HepG2 (cell line): ENCODE measurements at regions not wholly inside any gene's neighbourhood (a gene's known extent, or its start where the extent isn't known, plus 50 kb on each side); places are given as distances from the start of the nearest gene placed in this dataset.

Experiments
- ATAC-seq: fragments of 200-7000 bp; cut with Tn5 transposase; 3 replicates; pipeline ENCODE4 v1.9.1; 2020; ENCODE audit warnings: mild to moderate bottlenecking, moderate library complexity
- BruUV-seq: library from RNA; stranded (reverse); fragments of 400-500 nt; replicated peaks from 2 replicates; lab custom pipeline; 2021; lab: Mats Ljungman, UMichigan
- CTCF ChIA-PET: fragments of 300-600 bp; formaldehyde crosslinking; extraction: SDS; loops from one replicate; lab custom pipeline; 2021; ENCODE audit warnings: low total read pairs, inconsistent platforms, low intra/inter-chr PET ratio; lab: Yijun Ruan, JAX
- POLR2A ChIA-PET: fragments of 350-600 bp; sonication (Branson Sonifier 250); formaldehyde crosslinking; loops from one replicate; lab custom pipeline; 2020; ENCODE audit warnings: antibody characterized with exemption, inconsistent platforms; lab: Yijun Ruan, JAX
- DNase-seq: peaks from one replicate; pipeline ENCODE4 v3.0.0-alpha.2; 2015; ENCODE audit warnings: low spot score
- FAIRE-seq: peaks from 3 replicates; lab custom pipeline; 2011; peaks lifted over from hg19 to GRCh38; lab: Jason Lieb, UNC
- H2AFZ ChIP-seq: one replicate; pipeline ENCODE4 v1.6.1; 2011; ENCODE audit warnings: low read length, inconsistent platforms
- H3K27ac ChIP-seq: fragments of 300-600 bp; 3 replicates; pipeline ENCODE4 v1.8.0; 2011; ENCODE audit warnings: mixed run types, mild to moderate bottlenecking, mixed read lengths, low read length, inconsistent platforms; ENCODE audit not compliant: insufficient read depth; ENCODE audit errors: extremely low read length
- H3K27me3 ChIP-seq, 2 experiments: fragments of 200-600 bp in 1 of 2; 2 replicates in 1 of 2; 3 replicates in 1 of 2; pipeline versions ENCODE4 v1.6.0 to v1.8.0; 2011; ENCODE audit warnings: low read length in 2 of 2, mild to moderate bottlenecking in 2 of 2, moderate library complexity in 2 of 2, inconsistent platforms in 1 of 2; ENCODE audit not compliant: insufficient read depth in 2 of 2, control insufficient read depth in 1 of 2
- H3K36me3 ChIP-seq, 2 experiments: fragments of 200-600 bp in 1 of 2; replicated peaks in 1 of 2; 2 replicates in 1 of 2; 3 replicates in 1 of 2; pipeline versions ENCODE4 v1.5.1 to v1.8.0; 2011; ENCODE audit warnings: low read length in 2 of 2, inconsistent platforms in 1 of 2; ENCODE audit not compliant: insufficient read depth in 2 of 2, control insufficient read depth in 1 of 2
- H3K4me1 ChIP-seq: 2 replicates; pipeline ENCODE4 v1.5.1; 2012; ENCODE audit warnings: low read length, inconsistent platforms; ENCODE audit not compliant: insufficient read depth
- H3K4me2 ChIP-seq: 2 replicates; pipeline ENCODE4 v1.6.0; 2011; ENCODE audit warnings: low read depth, low read length, inconsistent platforms
- H3K4me3 ChIP-seq, 3 experiments: fragments of 200-600 bp in 1 of 3; sonication (generic), shearing (Covaris generic) in 1 of 3; replicated peaks in 1 of 3; 2 replicates each; pipeline ENCODE4 v1.5.1; 2011 to 2016; ENCODE audit warnings: low read length in 3 of 3, inconsistent platforms in 2 of 3, low read depth in 2 of 3, mild to moderate bottlenecking in 2 of 3, control low read depth in 1 of 3, mixed read lengths in 1 of 3; ENCODE audit not compliant: insufficient read depth in 1 of 3
- H3K79me2 ChIP-seq: one replicate; pipeline ENCODE4 v1.6.1; 2011; ENCODE audit warnings: low read length, inconsistent platforms; ENCODE audit not compliant: insufficient read depth
- H3K9ac ChIP-seq: 2 replicates; pipeline ENCODE4 v1.6.0; 2011; ENCODE audit warnings: mild to moderate bottlenecking, low read depth, low read length, inconsistent platforms; ENCODE audit not compliant: insufficient read depth
- H3K9me3 ChIP-seq: 2 replicates; pipeline ENCODE4 v1.5.1; 2012; ENCODE audit warnings: mild to moderate bottlenecking, low read length
- H4K20me1 ChIP-seq: 2 replicates; pipeline ENCODE4 v1.6.0; 2011; ENCODE audit warnings: inconsistent platforms, mild to moderate bottlenecking, low read length, moderate library complexity; ENCODE audit not compliant: insufficient read depth
- ARNT ChIP-seq: fragments of 450-650 bp; IDR thresholded peaks from 2 replicates; pipeline ENCODE4 v1.6.1; 2017
- CEBPB ChIP-seq: IDR thresholded peaks from 2 replicates; pipeline ENCODE4 v1.6.1; 2011; ENCODE audit warnings: low read depth, low read length, improper control_type of control experiment, borderline replicate concordance
- ELF4 ChIP-seq: sonication (generic); formaldehyde crosslinking; IDR thresholded peaks from 2 replicates; pipeline ENCODE4 v1.5.0; 2020; ENCODE audit warnings: missing genetic modification reagents, mild to moderate bottlenecking, moderate library complexity, borderline replicate concordance
- HHEX ChIP-seq: IDR thresholded peaks from 2 replicates; pipeline ENCODE4 v1.6.1; 2016; ENCODE audit warnings: control low read depth
- KAT7 ChIP-seq: IDR thresholded peaks from 2 replicates; pipeline ENCODE4 v1.6.1; 2018; ENCODE audit warnings: borderline replicate concordance, missing compliant biosample characterization
- KDM5B ChIP-seq: sonication (generic); formaldehyde crosslinking; IDR thresholded peaks from 2 replicates; pipeline ENCODE4 v1.4.0; 2020; ENCODE audit warnings: missing genetic modification reagents, mild to moderate bottlenecking, borderline replicate concordance
- MATR3 ChIP-seq: sonication (generic); formaldehyde crosslinking; IDR thresholded peaks from 2 replicates; pipeline ENCODE4 v1.4.0; 2020; ENCODE audit warnings: missing genetic modification reagents
- PHF5A ChIP-seq: IDR thresholded peaks from one replicate; pipeline ENCODE4 v1.6.1; 2018; ENCODE audit warnings: low read depth, missing genetic modification reagents; ENCODE audit not compliant: unreplicated experiment
- PTBP1 ChIP-seq: fragments of 200-400 bp; formaldehyde crosslinking; IDR thresholded peaks from 2 replicates; pipeline ENCODE4 v1.6.1; 2018; ENCODE audit warnings: low read length, low read depth; ENCODE audit not compliant: poor library complexity, severe bottlenecking
- RBM22 ChIP-seq: fragments of 200-400 bp; formaldehyde crosslinking; optimal IDR thresholded peaks from 2 replicates; pipeline ENCODE3; 2017; ENCODE audit warnings: mild to moderate bottlenecking, low read length, moderate library complexity
- RFX1 ChIP-seq: fragments of 450-650 bp; IDR thresholded peaks from 2 replicates; pipeline ENCODE4 v1.6.1; 2017
- RFX3 ChIP-seq: IDR thresholded peaks from 2 replicates; pipeline ENCODE4 v1.6.1; 2016; ENCODE audit warnings: missing biosample characterization, missing genetic modification reagents
- SP140L ChIP-seq: sonication (generic); formaldehyde crosslinking; IDR thresholded peaks from 2 replicates; pipeline ENCODE4 v1.4.0; 2020; ENCODE audit warnings: missing genetic modification reagents, borderline replicate concordance
- STAT5B ChIP-seq: sonication (generic); formaldehyde crosslinking; IDR thresholded peaks from 2 replicates; pipeline ENCODE4 v1.4.0; 2020; ENCODE audit warnings: missing genetic modification reagents
- ZNF260 ChIP-seq: sonication (generic); formaldehyde crosslinking; IDR thresholded peaks from 2 replicates; pipeline ENCODE4 v1.4.0; 2020; ENCODE audit warnings: missing genetic modification reagents, low read depth, mild to moderate bottlenecking, borderline replicate concordance
- ZNF335 ChIP-seq: sonication (generic); formaldehyde crosslinking; IDR thresholded peaks from 2 replicates; pipeline ENCODE4 v1.4.0; 2020; ENCODE audit warnings: missing genetic modification reagents
- ZNF441 ChIP-seq: sonication (generic); formaldehyde crosslinking; IDR thresholded peaks from 2 replicates; pipeline ENCODE4 v1.7.0; 2021; ENCODE audit warnings: missing genetic modification reagents, borderline replicate concordance
- ZNF530 ChIP-seq: sonication (generic); formaldehyde crosslinking; IDR thresholded peaks from 2 replicates; pipeline ENCODE4 v1.5.0; 2020; ENCODE audit warnings: low read depth, mild to moderate bottlenecking, missing genetic modification reagents
- ZNF549 ChIP-seq: sonication (generic); formaldehyde crosslinking; IDR thresholded peaks from 2 replicates; pipeline ENCODE4 v1.5.0; 2020; ENCODE audit warnings: missing genetic modification reagents
- ZNF557 ChIP-seq: sonication (generic); formaldehyde crosslinking; IDR thresholded peaks from 2 replicates; pipeline ENCODE4 v1.4.0; 2020; ENCODE audit warnings: missing genetic modification reagents
- ZNF569 ChIP-seq: sonication (generic); formaldehyde crosslinking; IDR thresholded peaks from 2 replicates; pipeline ENCODE4 v1.5.0; 2020; ENCODE audit warnings: mild to moderate bottlenecking, missing genetic modification reagents, moderate library complexity, borderline replicate concordance
- ZNF570 ChIP-seq: sonication (generic); formaldehyde crosslinking; IDR thresholded peaks from 2 replicates; pipeline ENCODE4 v1.4.0; 2020; ENCODE audit warnings: mild to moderate bottlenecking, missing genetic modification reagents, borderline replicate concordance
- ZNF615 ChIP-seq: sonication (generic); formaldehyde crosslinking; IDR thresholded peaks from 2 replicates; pipeline ENCODE4 v1.5.0; 2020; ENCODE audit warnings: mild to moderate bottlenecking, missing genetic modification reagents, borderline replicate concordance
- ZNF670 ChIP-seq: sonication (generic); formaldehyde crosslinking; IDR thresholded peaks from 2 replicates; pipeline ENCODE4 v1.8.0; 2022; ENCODE audit warnings: mild to moderate bottlenecking, missing genetic modification reagents, borderline replicate concordance
- WGBS: methylation state at CpG from one replicate; pipeline ENCODE4 v1.1.6; 2017; ENCODE audit warnings: low lambda C conversion rate; 5-methylcytosine and 5-hydroxymethylcytosine counted together
- in situ Hi-C: cut with HindIII; loops from 2 replicates; pipeline ENCODE4 v1.10.0; 2017; ENCODE audit warnings: low pct_unique_long_range_greater_than_20kb; ENCODE audit not compliant: extremely low pct_ligation_motif_present
- intact Hi-C: fragments of 100-400 bp; cut with micrococcal nuclease; formaldehyde crosslinking; loops from one replicate; pipeline ENCODE4 v1.10.0; 2022; ENCODE audit not compliant: unreplicated experiment
- TF ChIP-seq, protein P1 (sequence below): sonication (generic); formaldehyde crosslinking; IDR thresholded peaks from 2 replicates; pipeline ENCODE4 v1.5.1; 2020; ENCODE audit warnings: missing genetic modification reagents, mild to moderate bottlenecking, borderline replicate concordance
- TF ChIP-seq, protein P2 (sequence below): sonication (generic); formaldehyde crosslinking; IDR thresholded peaks from 2 replicates; pipeline ENCODE4 v1.5.0; 2020; ENCODE audit warnings: missing genetic modification reagents, mild to moderate bottlenecking, borderline replicate concordance
- TF ChIP-seq, protein P3 (sequence below), 2 experiments: fragments of 450-650 bp in 1 of 2; sonication (generic) in 1 of 2; formaldehyde crosslinking; IDR thresholded peaks; 2 replicates each; pipeline versions ENCODE4 v1.5.0 to v1.8.0; 2020 to 2022; ENCODE audit warnings: mild to moderate bottlenecking in 1 of 2, missing genetic modification reagents in 1 of 2

DNA sequence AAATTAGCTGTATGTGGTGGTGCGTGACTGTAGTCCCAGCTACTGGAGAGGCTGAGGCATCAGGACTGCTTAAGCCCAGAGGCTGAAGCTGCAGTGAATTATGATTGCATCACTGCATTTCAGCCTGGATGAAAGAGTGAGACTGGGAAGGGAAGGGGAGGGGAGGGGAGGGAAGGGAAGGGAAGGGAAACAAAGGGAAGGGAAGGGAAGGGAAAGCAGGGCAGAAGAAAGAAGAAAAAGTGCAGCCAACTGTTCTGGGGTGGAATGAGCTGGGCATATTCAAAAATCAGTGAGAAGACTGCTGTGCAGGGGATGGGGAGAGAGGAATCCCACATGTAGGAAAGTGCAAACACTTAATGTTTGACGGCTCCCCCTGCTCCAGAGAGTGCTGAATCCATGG lies 905.5 kb downstream of the UQCRFS1 start (continued):
- TF ChIP-seq, protein P1, sequence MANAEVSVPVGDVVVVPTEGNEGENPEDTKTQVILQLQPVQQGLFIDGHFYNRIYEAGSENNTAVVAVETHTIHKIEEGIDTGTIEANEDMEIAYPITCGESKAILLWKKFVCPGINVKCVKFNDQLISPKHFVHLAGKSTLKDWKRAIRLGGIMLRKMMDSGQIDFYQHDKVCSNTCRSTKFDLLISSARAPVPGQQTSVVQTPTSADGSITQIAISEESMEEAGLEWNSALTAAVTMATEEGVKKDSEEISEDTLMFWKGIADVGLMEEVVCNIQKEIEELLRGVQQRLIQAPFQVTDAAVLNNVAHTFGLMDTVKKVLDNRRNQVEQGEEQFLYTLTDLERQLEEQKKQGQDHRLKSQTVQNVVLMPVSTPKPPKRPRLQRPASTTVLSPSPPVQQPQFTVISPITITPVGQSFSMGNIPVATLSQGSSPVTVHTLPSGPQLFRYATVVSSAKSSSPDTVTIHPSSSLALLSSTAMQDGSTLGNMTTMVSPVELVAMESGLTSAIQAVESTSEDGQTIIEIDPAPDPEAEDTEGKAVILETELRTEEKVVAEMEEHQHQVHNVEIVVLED: no peak
- TF ChIP-seq ZNF670: no peak
- TF ChIP-seq STAT5B (CRISPR knock-in tag): no peak
- TF ChIP-seq SP140L: no peak
- TF ChIP-seq ZNF570: no peak
- TF ChIP-seq KDM5B: no peak
- no peak for TF ChIP-seq ZNF441 (CRISPR knock-in tag)
- no peak for TF ChIP-seq ZNF530 (CRISPR knock-in tag)
- TF ChIP-seq RBM22: no peak
- no peak for TF ChIP-seq ARNT
- no peak for TF ChIP-seq RFX3

DNA sequence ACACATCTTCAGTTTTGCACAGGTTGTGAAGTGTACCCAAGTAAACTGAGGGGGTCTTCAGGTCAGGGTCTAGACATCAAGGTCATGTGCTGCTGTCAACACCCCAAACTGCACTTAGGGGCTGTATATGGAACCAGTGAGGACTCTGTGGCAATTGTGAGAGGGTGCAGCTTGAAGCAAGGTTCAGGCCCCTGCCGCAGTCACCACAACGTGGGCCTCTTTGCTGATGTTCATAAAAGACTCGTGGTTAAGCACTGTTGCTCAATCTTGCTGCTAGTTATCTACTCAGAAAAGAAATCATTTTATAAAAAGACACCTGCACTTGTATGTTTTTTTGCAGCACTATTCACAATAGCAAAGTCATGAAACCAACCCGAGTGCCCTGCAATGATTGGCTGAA lies 907.4 kb downstream of the UQCRFS1 start:
- ATAC-seq: no peak
- H4K20me1 ChIP-seq: no peaks in the 10 kb centered on the region
- intact Hi-C loops (no loop called here), in situ Hi-C loops (no loop called here)
- ChIA-PET CTCF (no interaction called here), POLR2A (no interaction called here)
- DNase-seq: no peak
- H3K36me3 ChIP-seq: no peaks in the 10 kb centered on the region
- peaks cover 96% of the 10 kb centered on the region for H3K9me3 ChIP-seq
- no peak overlapping the region for H3K27ac ChIP-seq
- no peak overlapping the region for H3K4me3 ChIP-seq
- WGBS: 2% methylated on average over 4 of the region's 4 CpGs
- no TSS peak for BruUV-seq
- no peaks in the 10 kb centered on the region for H3K79me2 ChIP-seq
- FAIRE-seq: no peak
- no peaks in the 10 kb centered on the region for H3K4me1 ChIP-seq
- H2AFZ ChIP-seq: no peak overlapping the region
- H3K9ac ChIP-seq: no peak overlapping the region
- H3K4me2 ChIP-seq: no peak overlapping the region
- no peaks in the 10 kb centered on the region for H3K27me3 ChIP-seq
- TF ChIP-seq ZNF557 (no peak), ELF4 (CRISPR knock-in tag) (no peak), MATR3 (CRISPR knock-in tag) (no peak), KAT7 (CRISPR knock-in tag) (no peak), ZNF549 (CRISPR knock-in tag) (no peak), ZNF260 (no peak), ZNF615 (no peak), CEBPB (no peak), ZNF569 (CRISPR knock-in tag) (no peak), RFX1 (no peak), PTBP1 (no peak), HHEX (CRISPR knock-in tag) (no peak), PHF5A (CRISPR knock-in tag) (no peak), ZNF335 (no peak)
- TF ChIP-seq, protein P2, sequence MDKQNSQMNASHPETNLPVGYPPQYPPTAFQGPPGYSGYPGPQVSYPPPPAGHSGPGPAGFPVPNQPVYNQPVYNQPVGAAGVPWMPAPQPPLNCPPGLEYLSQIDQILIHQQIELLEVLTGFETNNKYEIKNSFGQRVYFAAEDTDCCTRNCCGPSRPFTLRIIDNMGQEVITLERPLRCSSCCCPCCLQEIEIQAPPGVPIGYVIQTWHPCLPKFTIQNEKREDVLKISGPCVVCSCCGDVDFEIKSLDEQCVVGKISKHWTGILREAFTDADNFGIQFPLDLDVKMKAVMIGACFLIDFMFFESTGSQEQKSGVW (CRISPR knock-in tag): no peak
- TF ChIP-seq, protein P3, sequence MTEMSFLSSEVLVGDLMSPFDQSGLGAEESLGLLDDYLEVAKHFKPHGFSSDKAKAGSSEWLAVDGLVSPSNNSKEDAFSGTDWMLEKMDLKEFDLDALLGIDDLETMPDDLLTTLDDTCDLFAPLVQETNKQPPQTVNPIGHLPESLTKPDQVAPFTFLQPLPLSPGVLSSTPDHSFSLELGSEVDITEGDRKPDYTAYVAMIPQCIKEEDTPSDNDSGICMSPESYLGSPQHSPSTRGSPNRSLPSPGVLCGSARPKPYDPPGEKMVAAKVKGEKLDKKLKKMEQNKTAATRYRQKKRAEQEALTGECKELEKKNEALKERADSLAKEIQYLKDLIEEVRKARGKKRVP (CRISPR knock-in tag; IDR thresholded peaks at IDR 0.05): no peak
